C1 segment of cervical spinal cord (tissue), 14 donors: ENCODE measurements at regions not wholly inside any gene's neighbourhood (a gene's known extent, or its start where the extent isn't known, plus 50 kb on each side); places are given as distances from the start of the nearest gene placed in this dataset.

Experiments
- DNase-seq, 14 donors: peaks; one replicate each; lab custom pipeline; 2025; lab: John Stamatoyannopoulos, UW

DNA sequence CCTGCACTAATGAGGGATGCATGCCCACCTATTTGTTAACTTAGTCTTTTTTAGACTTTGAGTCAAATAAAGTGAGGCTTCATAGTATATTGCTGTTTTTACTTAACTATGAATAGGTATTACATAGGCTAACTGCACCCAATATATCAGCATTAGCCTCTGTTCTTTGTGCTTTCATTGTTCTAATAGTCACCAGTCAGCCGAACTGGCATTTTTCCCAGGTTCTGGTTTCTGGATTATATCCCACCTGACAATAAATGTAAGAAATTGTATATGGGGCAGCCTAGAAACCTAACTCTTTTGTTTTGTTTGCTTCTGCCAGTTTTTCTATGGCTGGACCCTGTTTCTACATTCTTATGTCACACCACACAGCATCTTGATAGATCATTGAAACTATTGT lies 1672.4 kb upstream of the LRRTM1 start:
- no peak for DNase-seq

DNA sequence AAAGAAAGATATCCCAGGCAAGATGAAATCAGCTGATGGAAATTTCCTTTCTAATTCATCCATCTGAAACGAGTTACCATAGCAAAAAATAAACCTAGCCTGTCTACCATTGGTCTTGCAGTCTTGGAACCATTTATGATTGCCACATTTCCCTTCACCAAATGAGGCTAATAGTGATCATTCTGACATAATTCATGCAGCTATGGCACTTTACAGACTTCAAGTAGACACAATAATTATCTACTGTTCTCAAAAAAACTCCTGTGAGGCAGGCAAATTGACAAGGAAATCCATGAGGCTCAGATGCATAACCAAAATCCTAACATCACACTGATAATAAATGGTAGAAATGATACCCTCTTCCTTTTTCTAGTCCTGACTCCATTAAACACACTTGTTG lies 1669.7 kb upstream of the LRRTM1 start:
- DNase-seq: no peak

DNA sequence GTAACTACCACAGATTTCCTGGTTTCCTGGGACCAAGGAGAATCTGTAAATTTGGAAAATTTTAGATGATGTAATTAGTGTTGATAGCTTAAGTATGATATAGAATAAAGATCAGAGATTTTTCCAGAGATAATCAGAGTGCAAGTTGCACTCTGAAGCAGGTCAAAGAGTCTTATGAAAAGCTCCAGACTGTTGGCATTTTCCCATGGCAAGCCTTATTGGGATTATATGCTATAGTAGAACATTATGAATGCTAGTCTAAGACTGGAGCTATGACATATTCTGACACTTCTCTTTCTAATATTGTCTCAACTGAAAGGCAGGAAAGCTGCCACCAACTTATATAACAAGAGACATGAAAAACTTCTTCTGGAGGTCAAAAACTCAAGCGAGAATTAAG lies 1638.3 kb upstream of the LRRTM1 start:
- DNase-seq: no peak

DNA sequence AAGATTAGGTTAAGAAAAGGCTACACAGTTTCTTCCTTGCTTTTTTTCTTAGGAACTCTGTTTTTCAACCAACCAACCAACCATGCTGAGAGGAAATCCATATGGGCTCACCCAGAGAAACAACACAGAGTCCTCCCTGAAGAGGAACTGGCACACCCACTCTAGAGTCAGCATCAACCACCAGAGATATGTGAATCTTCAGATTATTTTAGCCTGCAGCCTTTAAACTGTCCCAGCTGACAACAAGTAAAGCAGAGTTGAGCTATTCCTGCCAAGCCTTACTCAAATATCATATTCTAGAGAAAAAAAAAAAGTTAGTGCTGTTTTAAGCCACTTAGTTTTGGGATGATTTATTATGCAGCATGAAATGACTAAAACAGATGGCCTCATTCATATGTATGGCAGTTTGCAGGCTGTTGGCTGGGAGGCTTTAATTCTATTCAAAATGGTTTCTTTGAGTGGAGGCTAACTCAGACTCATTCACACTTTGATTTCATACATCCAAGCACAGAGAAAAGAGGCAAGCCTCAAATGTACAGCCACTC lies 1637.7 kb upstream of the LRRTM1 start:
- DNase-seq: no peak

DNA sequence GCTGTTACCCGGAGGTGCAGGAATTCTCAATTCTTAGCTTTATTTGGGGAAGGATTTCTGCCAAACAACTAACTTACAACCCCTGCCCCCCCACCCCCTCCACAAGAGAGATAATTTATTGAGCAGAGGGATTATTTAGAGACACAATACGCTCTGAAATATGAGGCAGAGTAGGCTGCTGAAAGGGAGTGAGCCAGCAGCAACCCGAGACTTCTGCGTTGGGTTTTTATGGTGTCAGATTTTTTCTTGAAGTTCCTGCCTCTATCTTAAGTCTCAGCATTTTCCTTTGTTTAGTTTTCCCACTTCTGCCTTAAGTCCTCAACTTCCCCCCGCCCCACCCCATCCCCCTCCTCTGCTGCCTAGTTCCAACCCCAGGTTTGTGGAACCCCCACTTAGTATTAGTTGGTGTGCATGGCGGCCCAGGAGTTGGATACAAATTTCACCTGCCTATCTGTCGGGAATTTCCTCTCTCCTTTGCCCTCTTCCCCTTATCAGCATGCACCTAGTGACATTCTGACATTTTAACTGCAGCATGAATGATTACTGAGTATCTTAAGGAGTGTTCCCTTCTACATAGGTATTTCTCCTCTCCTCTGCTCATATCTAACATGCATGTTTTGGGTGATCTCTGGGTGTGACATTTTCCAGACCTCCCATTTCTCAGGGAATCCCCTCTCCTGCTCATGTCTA lies 1635.9 kb upstream of the LRRTM1 start:
- DNase-seq: no peak

DNA sequence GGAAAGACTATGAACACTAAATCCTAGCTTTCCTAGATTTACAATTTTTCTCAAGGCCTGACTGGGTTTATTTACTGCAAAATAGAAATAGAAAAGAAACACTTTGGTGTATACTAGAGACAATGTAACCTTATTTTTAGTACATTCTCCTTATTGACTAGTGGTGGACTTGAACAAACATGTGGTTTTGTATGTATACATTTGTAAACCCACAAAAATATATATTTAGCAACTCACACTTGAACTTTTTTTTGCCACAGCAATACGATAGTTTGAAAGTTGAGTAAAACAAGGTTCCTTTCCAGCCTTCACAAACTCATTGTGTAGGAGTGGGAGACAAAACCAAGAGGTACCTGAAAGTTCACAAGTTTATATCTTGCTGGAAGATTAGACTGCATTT lies 1633.4 kb upstream of the LRRTM1 start:
- DNase-seq: no peak

DNA sequence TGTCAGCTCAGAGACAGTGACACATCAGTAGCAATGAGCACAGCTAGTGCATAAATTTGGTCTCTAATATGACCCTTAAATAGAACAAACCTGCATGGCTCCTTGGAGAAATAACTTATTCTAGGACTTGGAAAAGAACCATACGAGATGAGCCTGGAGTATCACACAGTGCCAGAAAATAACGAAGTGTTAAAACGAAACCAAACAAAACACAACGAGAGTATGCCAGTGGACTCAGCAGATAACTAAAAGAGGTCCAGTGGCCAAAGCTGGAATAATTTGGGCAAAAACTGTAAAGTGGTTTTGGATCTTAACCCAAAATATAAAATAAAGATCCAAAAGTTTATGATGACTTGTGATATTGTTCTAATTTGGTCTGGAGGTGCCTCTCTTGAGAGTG lies 1599.0 kb upstream of the LRRTM1 start:
- DNase-seq: no peak

DNA sequence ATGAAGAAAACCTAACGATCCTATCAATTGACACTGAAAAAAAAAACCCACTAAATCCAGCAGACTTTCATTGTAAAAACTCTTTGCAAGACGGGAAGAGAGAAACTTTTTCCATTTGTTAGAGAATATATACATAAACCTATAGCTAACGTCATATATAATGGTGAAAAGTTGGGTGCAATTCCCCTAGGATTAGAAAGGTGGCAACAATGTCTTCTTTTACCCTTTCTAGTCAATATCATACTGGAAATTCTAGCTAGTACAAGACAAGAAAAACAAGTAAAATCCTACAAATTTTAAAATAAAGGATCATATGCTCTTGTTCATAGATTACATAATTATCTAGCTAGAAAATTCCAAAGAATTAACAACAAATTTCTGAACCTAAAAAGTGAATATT lies 1596.5 kb upstream of the LRRTM1 start:
- DNase-seq: no peak

DNA sequence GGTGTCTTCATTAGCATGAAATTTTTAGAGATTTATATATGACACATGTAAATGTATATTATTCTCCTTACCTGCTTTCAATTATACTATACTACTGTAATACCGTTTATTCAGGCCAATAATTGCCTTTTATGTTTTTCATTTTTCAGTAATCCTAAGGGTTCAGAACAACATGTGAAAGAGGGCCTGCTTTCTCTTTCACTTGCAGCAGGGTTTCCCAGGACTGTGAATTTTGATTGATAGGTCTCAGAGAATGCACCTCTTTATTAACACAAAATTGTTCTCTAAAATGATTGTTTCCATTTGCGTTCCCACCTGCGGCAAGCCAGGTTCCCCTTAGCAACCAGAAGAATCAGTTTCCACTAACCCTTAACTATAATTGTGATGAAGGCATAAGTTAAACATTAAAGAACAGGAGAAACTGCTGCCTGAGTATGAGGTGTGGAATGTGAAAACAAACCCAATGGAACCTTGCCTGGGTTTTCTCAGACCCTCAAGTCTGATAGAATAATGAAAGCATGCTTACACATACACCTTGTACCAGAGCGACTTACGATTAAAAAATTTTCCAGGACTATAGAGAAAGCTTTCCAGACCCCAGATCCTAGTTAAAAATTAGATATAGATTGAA lies 1591.2 kb upstream of the LRRTM1 start:
- DNase-seq: no peak

DNA sequence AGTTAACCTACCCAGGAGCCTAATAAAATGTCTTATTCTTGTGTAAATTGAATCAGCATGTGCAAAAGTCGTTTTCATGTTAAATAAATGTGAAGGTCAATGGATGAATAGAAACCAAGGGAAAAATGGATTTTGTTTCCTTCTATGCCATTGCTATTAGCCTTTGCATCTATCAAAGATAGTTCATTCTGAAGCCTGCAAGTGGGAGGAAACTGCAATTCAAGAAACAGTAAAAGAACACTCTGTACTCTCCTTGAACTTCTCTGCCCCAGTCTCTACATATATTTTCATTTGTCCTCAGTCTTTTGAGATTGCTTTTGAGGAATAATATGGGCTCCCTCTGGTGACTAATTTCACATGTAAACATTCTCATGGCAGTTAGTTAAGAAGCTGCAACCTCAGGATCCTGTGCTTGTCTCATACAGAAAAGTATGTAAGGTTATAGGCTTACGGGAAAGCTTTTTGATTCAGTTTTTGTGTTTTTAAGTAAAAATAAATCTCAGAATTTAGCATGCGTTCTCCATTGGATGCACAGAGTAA lies 1590.0 kb upstream of the LRRTM1 start:
- no peak for DNase-seq

DNA sequence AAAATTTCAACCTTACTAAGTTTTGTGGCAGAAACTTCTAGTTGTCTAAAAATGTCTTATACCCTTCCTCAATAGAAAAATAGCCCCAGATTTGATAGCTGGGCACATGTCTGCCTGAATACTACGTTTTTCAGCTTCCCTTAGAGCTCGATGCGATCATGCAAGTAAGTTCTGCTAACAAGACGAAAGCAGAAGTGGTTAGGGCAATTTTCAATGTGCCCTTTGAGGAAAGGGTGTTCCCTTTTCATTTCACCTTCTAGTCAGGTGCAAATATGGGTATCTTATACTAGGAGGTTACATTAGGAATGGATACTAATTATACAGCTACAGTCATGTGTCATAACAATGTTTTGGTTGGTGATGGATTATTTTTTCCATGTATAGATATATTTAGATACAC lies 1572.1 kb upstream of the LRRTM1 start:
- DNase-seq: no peak

DNA sequence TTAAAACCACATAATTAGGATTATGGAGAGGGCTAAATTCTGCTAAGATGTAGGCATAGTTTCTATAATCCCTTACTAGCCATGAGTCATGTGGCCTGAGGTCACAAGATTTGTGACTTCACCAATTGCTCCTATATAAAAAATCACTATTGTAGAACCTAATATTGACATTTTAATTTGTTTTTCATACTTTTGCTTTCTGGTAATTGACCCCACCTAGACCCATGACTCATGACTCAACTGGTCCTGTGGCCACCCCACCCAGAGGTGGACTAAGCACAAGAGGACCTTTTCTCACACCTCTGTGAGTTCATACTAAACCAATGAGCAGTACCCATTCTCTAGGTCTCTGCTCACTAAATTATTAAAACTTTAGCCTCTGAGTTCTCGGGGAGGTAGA lies 1567.5 kb upstream of the LRRTM1 start:
- DNase-seq: no peak

DNA sequence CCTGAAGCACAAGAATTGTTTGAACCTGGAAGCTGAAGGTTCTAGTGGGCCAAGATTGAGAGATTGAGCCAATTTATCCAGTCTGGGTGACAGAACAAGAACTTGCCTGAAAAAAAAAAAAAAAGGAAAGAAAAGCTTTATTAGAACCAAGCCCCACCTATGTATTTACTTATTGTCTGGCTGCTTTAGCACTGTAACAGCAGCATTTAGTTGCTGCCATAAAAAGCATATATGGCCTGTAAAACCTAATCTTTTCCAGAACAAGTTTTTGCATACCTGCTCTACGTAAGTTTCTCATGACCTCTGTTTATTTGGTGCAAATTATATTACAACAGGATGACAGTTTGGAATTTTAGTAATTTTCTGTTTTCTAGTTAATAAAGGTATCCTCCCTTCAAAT lies 1565.6 kb upstream of the LRRTM1 start:
- no peak for DNase-seq

DNA sequence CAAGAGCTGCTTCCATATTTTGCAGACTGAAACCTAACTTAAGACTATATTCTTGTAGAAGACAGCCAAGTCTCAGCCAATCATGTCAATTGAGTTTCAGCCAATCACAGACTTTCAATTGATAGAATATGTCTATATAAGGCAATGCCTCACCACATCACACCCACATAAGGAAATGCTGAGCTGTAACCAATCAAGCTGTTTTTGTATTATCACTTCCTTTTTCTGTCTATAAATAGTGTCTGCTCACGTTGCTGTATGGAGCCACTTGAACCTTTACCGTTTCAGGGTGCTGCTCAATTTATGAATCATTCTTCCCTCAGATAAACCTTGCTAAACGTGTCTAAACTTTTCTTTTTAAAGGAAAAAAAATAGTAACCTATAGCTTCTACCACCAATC lies 1554.4 kb upstream of the LRRTM1 start:
- DNase-seq: no peak

DNA sequence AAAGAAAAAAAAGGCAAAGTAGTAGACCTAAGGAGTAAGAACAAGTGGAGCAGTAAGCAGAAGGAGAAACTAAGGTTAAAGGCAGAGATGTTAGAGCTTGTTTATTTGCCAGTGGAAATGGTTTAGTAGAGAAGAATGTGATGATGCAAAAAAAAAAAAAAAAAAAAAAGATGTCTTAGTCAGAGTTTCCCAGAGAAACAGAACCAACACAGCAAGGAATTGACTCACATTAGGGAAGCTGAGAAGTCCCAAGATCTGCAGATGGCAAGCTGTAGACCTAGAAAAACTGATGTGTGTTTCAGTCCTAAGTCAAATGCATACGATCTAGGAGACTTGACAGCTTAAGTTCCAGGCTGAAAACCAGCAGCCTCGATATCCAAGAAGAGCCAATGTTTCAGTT lies 1548.8 kb upstream of the LRRTM1 start:
- no peak for DNase-seq

DNA sequence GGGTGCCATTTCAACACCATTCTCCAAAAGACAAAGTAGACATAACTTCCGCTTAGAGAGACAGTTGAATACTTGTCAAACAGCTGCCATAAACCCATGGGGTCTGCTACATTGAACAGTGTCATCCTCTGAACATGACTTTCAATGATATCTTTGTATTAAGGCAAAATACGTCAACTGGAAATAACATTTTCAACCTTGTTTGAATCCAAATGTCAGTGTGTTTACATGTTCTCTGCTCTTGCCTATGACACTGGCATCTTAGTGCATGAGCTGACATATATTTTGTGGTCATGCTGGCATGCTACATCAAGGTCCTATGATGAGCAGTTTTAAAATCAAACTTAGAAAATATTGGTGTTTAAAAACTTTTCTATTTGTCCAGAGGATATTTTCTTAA lies 1548.1 kb upstream of the LRRTM1 start:
- no peak for DNase-seq

DNA sequence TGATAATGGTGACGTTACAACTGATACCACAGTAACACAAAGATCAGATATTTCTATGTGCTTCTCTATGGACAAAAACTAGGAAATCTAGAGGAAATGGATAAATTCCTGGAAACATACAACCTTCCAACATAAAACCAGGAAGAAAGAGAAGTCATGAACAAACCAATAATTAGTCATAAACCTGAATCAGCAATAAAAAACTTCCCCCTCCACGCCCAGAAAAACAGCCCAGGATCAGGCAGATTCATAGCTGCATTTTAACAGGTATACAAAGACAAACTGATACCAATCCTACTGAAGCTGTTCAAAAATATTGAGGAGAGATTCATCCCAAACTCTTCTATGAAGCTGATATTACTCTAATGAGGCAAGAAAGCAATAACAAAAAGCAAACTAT lies 1535.2 kb upstream of the LRRTM1 start:
- no peak for DNase-seq

DNA sequence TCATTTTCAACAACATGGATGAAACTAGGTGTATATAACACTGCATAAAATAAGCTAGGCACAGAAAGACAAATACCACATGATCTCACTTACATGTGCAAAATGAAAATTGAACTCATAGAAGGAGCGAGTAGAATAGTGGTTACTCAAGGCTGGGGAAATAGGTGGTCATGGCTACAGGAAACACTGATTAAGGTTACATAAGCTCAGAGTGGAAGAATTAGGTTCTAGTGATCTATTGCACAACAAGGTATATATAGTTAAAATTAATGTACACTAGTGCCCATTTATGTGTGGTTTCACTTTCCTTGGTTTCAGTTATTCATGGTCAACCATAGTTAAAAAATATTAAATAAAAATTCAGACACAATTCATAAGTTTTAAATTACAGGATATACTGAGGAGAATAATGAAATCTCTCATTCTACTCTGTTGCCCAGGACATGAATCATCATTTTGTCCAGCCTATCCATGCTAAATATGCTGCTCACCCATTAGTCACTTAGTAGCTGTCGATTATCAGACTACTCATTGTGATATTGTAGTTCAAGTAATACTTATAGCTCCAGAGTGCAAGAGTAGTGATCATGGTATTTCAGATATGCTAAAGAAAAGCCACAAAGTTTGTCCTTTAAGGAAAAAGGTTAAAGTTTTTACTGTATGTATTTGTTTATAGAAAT lies 1530.9 kb upstream of the LRRTM1 start:
- no peak for DNase-seq

DNA sequence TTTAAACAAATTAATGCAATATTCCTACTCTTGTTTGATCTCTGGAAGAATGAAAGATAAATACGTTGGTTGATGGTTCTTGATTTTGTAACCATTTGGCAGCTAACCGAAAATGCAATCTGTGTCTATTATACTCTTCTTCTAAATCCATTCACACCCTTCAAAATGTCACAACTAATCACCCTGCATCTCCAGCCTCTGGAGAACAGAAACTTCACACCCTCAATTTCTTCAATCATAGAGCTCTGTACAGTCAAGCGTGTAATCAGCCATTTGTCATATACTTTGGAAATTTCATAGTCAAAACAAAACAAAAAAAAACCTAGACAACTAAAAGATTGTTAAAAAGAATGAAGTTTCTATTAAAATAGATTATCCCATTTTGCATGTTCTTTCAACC lies 1482.3 kb upstream of the LRRTM1 start:
- DNase-seq: no peak

DNA sequence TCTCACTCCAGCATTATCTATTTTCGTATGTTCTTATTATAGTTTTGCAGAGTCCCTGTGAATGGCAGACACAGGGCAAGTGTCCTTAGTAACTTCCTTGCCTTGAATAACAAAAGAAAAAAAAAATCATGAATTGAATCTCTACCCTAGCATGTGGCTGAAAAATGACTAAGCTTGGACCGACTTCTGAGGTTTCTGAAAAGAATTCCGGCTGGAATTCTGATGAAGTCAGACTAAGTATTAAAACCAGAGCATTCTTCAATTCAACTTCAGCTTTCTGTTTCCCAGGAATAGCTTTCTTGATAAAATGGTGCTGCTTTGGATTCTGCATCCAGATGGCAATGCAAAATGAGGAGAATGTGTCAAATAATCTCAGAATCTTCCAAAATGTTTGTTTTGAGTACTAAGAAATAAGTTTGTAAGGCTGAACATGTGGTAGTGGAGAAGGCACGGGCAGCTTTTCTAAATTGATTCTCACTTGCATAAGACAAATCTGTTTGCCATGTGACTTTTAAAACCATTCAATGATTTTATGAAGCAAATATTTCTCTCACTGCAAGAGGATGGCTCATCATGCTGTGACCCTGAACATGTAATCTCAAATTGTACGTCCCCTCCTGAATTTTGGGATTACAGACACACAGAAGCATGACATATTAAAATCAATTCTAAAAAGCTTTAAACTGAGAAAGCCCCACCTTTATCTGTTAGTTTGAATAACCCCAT lies 1462.8 kb upstream of the LRRTM1 start:
- no peak for DNase-seq

DNA sequence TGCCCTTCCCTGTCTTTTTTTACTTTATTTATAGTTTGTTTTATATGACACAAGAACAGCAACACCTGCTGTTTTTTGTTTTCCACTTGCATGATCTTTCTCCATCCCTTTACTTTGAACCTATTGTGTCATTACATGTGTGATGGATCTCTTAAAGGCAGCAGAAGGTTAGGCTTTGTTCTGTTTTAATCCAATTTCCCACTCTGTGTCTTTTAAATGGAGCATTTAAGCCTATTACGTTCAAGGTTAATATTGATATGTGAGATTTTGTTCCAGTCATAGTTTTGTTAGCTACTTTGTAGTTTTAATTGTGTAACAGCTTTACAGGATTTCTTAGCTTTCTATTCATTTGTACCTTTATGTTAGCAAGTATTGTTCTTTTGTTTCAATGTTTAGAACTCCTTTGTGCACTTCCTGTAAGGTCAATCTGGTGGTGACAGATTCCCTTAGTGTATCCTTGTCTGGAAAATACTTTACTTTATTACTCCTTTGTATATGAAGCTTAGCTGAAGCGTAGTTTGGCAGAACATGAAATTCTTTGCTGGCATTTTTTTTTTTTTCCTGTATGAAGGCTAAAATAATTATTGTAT lies 1443.0 kb upstream of the LRRTM1 start:
- DNase-seq: no peak

DNA sequence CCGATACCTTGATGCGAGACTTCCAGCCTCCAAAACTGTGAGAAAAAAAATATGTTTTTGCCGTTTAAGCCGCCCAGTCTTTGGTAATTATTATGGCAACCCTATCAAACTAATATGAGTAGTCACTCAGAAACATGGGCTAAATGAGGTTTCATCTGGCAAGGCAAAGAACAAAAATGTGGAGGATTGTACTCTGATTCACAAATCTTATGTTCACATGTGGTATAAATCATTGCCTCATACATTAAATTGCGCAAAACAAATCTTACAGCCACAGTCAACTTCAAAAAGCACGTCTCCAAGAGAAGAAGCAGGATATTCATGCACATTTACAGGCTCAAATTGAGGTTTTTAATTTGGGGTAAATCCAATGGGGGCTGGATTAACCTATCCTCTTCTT lies 1435.4 kb upstream of the LRRTM1 start:
- no peak for DNase-seq
